ENCODE measurements at regions not wholly inside any gene's neighbourhood (a gene's known extent, or its start where the extent isn't known, plus 50 kb on each side); places are given as distances from the start of the nearest gene placed in this dataset.

DNA sequence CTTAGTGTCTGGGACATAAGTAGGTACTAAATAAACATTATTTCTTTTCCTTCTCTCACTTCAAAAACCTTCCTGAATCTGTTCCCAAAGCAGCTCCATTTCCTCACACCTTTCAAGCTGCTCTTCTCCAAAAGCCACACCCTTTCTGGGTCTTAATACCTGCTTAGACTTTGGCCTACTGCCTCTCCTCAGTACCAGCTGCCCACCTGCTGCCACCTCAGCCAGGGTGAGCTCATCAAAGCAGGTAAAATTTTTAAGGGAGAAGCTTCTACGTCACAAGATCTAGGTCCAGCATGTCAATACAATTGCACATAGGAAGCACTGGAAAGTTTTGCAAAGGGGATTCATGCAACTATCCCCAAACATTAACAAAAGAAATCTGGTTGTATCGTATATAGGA is 108.4 kb downstream of the RPL27A start:
- TF ChIP-seq, protein P1, sequence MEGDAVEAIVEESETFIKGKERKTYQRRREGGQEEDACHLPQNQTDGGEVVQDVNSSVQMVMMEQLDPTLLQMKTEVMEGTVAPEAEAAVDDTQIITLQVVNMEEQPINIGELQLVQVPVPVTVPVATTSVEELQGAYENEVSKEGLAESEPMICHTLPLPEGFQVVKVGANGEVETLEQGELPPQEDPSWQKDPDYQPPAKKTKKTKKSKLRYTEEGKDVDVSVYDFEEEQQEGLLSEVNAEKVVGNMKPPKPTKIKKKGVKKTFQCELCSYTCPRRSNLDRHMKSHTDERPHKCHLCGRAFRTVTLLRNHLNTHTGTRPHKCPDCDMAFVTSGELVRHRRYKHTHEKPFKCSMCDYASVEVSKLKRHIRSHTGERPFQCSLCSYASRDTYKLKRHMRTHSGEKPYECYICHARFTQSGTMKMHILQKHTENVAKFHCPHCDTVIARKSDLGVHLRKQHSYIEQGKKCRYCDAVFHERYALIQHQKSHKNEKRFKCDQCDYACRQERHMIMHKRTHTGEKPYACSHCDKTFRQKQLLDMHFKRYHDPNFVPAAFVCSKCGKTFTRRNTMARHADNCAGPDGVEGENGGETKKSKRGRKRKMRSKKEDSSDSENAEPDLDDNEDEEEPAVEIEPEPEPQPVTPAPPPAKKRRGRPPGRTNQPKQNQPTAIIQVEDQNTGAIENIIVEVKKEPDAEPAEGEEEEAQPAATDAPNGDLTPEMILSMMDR (conservative IDR thresholded peaks at IDR 0.05; ENCODE audit: low read length) = no peak
- TF ChIP-seq EZH2phosphoT487 (IDR thresholded peaks at IDR 0.05; ENCODE audit: borderline replicate concordance, low read depth, low read length) = no peak

All from OCI-LY7 (cell line).